ENCODE measurements at regions not wholly inside any gene's neighbourhood (a gene's known extent, or its start where the extent isn't known, plus 50 kb on each side); places are given as distances from the start of the nearest gene placed in this dataset.

GRCh38 chr4:157763490-157763889, 409.3 kb downstream of the GASK1B start:
- TF ChIP-seq CTCF (conservative IDR thresholded peaks at IDR 0.05 in 1 of 2, IDR thresholded peaks at IDR 0.05 in 1 of 2; ENCODE audit: extremely low read depth in 1 of 2, insufficient read depth in 1 of 2, low read depth in 1 of 2, low read length in 2 of 2) (no peak), EZH2 (IDR thresholded peaks at IDR 0.05; ENCODE audit: borderline replicate concordance, low read length) (no peak)

Data from mammary epithelial cell (primary cell).